ENCODE measurements at regions not wholly inside any gene's neighbourhood (a gene's known extent, or its start where the extent isn't known, plus 50 kb on each side); places are given as distances from the start of the nearest gene placed in this dataset.

DNA sequence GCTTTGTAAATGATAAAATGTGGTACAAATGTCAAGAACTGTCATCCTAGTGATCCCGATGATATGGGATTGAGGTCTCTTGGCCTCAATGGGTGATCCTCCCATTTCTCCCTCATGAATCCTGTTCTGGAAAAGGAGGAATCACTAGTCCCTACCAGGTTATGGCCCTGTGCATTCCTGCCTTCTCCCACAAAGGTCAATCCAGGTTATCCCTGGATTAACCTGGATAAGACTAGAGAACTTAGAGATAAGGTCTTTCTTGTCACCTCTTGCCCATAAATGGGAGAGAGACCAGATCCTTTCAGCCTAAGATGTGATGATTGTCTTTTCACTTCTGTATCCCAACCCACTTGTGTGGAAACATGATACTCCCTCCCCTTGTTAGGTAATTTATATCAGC, 396.7 kb downstream of the BUD13 start:
- no peak for TF ChIP-seq POLR2A (IDR thresholded peaks at IDR 0.05)
- TF ChIP-seq, protein P1, sequence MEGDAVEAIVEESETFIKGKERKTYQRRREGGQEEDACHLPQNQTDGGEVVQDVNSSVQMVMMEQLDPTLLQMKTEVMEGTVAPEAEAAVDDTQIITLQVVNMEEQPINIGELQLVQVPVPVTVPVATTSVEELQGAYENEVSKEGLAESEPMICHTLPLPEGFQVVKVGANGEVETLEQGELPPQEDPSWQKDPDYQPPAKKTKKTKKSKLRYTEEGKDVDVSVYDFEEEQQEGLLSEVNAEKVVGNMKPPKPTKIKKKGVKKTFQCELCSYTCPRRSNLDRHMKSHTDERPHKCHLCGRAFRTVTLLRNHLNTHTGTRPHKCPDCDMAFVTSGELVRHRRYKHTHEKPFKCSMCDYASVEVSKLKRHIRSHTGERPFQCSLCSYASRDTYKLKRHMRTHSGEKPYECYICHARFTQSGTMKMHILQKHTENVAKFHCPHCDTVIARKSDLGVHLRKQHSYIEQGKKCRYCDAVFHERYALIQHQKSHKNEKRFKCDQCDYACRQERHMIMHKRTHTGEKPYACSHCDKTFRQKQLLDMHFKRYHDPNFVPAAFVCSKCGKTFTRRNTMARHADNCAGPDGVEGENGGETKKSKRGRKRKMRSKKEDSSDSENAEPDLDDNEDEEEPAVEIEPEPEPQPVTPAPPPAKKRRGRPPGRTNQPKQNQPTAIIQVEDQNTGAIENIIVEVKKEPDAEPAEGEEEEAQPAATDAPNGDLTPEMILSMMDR (IDR thresholded peaks at IDR 0.05): no peak
- no peak for TF ChIP-seq POLR2AphosphoS5 (IDR thresholded peaks at IDR 0.05)

All from suprapubic skin (tissue), 4 donors.